ENCODE measurements at regions not wholly inside any gene's neighbourhood (a gene's known extent, or its start where the extent isn't known, plus 50 kb on each side); places are given as distances from the start of the nearest gene placed in this dataset.
"Not testable (repeated sequence)": the region's sequence is repeated elsewhere in the genome, so short reads cannot be mapped to it uniquely, and the experiment has no call there.

GRCh38 chr2:101645886-101646285 lies 51.6 kb upstream of the MAP4K4 start:
- DNase-seq (ENCODE audit: low read depth); H3K4me3 ChIP-seq (ENCODE audit: low read length): not testable (repeated sequence)

- TF ChIP-seq, protein P1, sequence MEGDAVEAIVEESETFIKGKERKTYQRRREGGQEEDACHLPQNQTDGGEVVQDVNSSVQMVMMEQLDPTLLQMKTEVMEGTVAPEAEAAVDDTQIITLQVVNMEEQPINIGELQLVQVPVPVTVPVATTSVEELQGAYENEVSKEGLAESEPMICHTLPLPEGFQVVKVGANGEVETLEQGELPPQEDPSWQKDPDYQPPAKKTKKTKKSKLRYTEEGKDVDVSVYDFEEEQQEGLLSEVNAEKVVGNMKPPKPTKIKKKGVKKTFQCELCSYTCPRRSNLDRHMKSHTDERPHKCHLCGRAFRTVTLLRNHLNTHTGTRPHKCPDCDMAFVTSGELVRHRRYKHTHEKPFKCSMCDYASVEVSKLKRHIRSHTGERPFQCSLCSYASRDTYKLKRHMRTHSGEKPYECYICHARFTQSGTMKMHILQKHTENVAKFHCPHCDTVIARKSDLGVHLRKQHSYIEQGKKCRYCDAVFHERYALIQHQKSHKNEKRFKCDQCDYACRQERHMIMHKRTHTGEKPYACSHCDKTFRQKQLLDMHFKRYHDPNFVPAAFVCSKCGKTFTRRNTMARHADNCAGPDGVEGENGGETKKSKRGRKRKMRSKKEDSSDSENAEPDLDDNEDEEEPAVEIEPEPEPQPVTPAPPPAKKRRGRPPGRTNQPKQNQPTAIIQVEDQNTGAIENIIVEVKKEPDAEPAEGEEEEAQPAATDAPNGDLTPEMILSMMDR (conservative IDR thresholded peaks at IDR 0.05; ENCODE audit: low read depth, low read length), result no peak
- no peak overlapping the region for H3K4me3 ChIP-seq (ENCODE audit: low read length)
- DNase-seq (ENCODE audit: low read depth), result no peak
Measured at GRCh38 chr2:101644842-101645383, 52.6 kb upstream of the MAP4K4 start.

- H3K4me3 ChIP-seq (ENCODE audit: low read length), result no peak overlapping the region
- no peak for DNase-seq (ENCODE audit: low read depth)
- TF ChIP-seq, protein P1 (conservative IDR thresholded peaks at IDR 0.05; ENCODE audit: low read depth, low read length), result no peak
Measured at GRCh38 chr2:101643004-101643524, 54.4 kb upstream of the MAP4K4 start.

- no peak overlapping the region for H3K4me3 ChIP-seq (ENCODE audit: low read length)
- TF ChIP-seq, protein P1 (conservative IDR thresholded peaks at IDR 0.05; ENCODE audit: low read depth, low read length), result no peak
- DNase-seq (ENCODE audit: low read depth), result no peak
Measured at GRCh38 chr2:101638817-101639605, 58.5 kb upstream of the MAP4K4 start.

- TF ChIP-seq, protein P1 (conservative IDR thresholded peaks at IDR 0.05; ENCODE audit: low read depth, low read length), result no peak
- DNase-seq (ENCODE audit: low read depth), result no peak
- H3K4me3 ChIP-seq (ENCODE audit: low read length), result no peak overlapping the region
Measured at GRCh38 chr2:101638181-101638711, 59.3 kb upstream of the MAP4K4 start.

- no peak for DNase-seq (ENCODE audit: low read depth)
- TF ChIP-seq, protein P1 (conservative IDR thresholded peaks at IDR 0.05; ENCODE audit: low read depth, low read length), result no peak
- H3K4me3 ChIP-seq (ENCODE audit: low read length), result no peak overlapping the region
Measured at GRCh38 chr2:101630224-101630949, 67.1 kb upstream of the MAP4K4 start.

GRCh38 chr2:101628030-101628392 lies 69.5 kb upstream of the MAP4K4 start:
- TF ChIP-seq, protein P1 (conservative IDR thresholded peaks at IDR 0.05; ENCODE audit: low read depth, low read length), result no peak
- DNase-seq (ENCODE audit: low read depth), result no peak
- no peak overlapping the region for H3K4me3 ChIP-seq (ENCODE audit: low read length)

All from retinal pigment epithelial cell (primary cell).